ENCODE measurements at regions not wholly inside any gene's neighbourhood (a gene's known extent, or its start where the extent isn't known, plus 50 kb on each side); places are given as distances from the start of the nearest gene placed in this dataset.
A peak's percentile ranks its signal among the peaks of the same experiment; 100 is the strongest.

DNA sequence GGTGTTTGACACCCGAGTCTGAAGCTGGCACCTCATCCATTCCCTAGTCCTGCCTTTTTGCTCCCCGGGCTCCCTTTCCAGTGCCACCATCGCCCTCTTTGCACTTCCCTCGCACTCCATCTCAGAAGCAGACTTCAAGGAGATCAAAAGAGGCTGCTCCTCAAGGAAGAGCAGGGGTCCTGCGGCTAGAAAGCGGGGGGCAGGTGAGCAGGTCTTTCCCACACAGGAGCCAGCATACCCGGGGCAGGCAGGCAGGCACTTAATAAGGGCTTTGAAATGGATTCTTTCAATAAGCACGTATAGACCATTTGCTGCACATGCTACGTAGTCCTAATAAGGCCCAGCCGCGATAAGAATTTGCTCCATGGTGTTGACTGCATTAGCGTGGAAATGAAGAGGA is 125.9 kb upstream of the PROX1 start:
- Mint-ChIP-seq H3K36me3 (no peaks in the 10 kb centered on the region), H3K9me3 (peaks cover 0 to 2% (median 0%) of the 10 kb centered on the region in 11 donors), H3K4me3 (no peak overlapping the region), H3K4me1 (peaks cover 0 to 9% (median 0%) of the 10 kb centered on the region in 7 donors), H3K27me3 (peaks cover 0 to 3% (median 0%) of the 10 kb centered on the region in 5 donors), H3K27ac (no peak overlapping the region)
- intact Hi-C loops (cut with micrococcal nuclease), result no loop called here
- Histone ChIP-seq H3K4me1 (ENCODE audit: control insufficient read depth in 2 of 2, insufficient read depth in 2 of 2, low read length in 2 of 2) (no peaks in the 10 kb centered on the region), H3K27me3 (ENCODE audit: control insufficient read depth in 2 of 2, insufficient read depth in 2 of 2, low read length in 2 of 2) (no peaks in the 10 kb centered on the region), H3K4me3 (ENCODE audit: low read length) (no peak overlapping the region), H3K9me3 (ENCODE audit: control insufficient read depth in 2 of 3, low read length in 3 of 3) (no peaks in the 10 kb centered on the region), H3K27ac (ENCODE audit: low read depth, low read length) (no peak overlapping the region), H3K36me3 (ENCODE audit: control insufficient read depth in 2 of 3, insufficient read depth in 3 of 3, low read length in 3 of 3) (no peaks in the 10 kb centered on the region)
- ChIA-PET CTCF (no interaction called here), POLR2A (no interaction called here)
- no peak for ATAC-seq
- no peak for DNase-seq

DNA sequence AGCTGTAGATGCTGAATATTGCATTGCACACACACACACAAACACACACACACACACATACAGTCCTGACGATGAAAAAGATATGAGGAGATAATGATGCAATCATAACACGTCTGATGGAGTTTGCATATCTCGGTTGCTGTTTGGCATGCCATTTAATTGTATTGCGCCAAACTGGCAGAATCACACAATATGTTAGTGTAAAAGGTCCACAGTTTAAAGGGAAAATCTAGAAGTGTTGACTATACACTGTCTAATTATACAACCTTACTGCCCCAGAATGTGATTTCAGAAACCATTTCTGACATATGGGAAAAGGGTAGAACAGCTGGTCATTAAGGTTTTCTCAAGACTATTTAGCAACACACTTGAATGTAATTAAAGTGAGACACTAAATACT is 123.7 kb upstream of the PROX1 start:
- DNase-seq, result no peak
- no peaks in the 10 kb centered on the region for H3K9me3 ChIP-seq (ENCODE audit: control insufficient read depth in 2 of 3, low read length in 3 of 3)
- CTCF ChIA-PET, result no interaction called here
- POLR2A ChIA-PET, result no interaction called here
- H3K4me3 ChIP-seq (ENCODE audit: low read length), result no peak overlapping the region
- ATAC-seq, result no peak
- no peaks in the 10 kb centered on the region for H3K36me3 ChIP-seq (ENCODE audit: control insufficient read depth in 2 of 3, insufficient read depth in 3 of 3, low read length in 3 of 3)
- H3K27ac Mint-ChIP-seq, result no peak overlapping the region
- H3K27me3 Mint-ChIP-seq, result peaks cover 0 to 3% (median 0%) of the 10 kb centered on the region in 5 donors
- no peak overlapping the region for H3K4me3 Mint-ChIP-seq
- H3K4me1 ChIP-seq (ENCODE audit: control insufficient read depth in 2 of 2, insufficient read depth in 2 of 2, low read length in 2 of 2), result peaks cover 0 to 2% of the 10 kb centered on the region in 2 donors
- peaks cover 0 to 2% (median 0%) of the 10 kb centered on the region in 11 donors for H3K9me3 Mint-ChIP-seq
- no peak overlapping the region for H3K27ac ChIP-seq (ENCODE audit: low read depth, low read length)
- peaks cover 0 to 8% (median 2%) of the 10 kb centered on the region in 7 donors for H3K4me1 Mint-ChIP-seq
- no peaks in the 10 kb centered on the region for H3K27me3 ChIP-seq (ENCODE audit: control insufficient read depth in 2 of 2, insufficient read depth in 2 of 2, low read length in 2 of 2)
- intact Hi-C loops (cut with micrococcal nuclease), result no loop called here
- H3K36me3 Mint-ChIP-seq, result no peaks in the 10 kb centered on the region

DNA sequence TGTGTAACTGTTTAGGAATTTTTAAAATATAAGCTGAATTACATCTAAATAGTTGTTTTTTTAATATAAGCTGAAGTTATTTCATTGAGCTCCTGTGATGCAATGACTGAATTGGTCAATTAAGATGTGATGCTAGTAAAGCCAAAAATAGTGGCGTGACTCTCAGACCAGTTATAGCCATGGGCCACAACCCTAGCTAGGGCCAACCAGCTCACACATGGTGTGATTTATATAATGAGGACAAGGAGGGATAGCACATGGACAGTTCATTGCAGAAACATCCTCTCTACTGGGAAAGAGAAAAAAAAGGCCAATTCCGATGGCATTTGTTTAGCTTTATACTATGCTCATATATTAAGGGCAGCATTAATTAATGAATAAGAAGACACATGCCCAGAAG is 119.3 kb upstream of the PROX1 start:
- H3K36me3 ChIP-seq (ENCODE audit: control insufficient read depth in 2 of 3, insufficient read depth in 3 of 3, low read length in 3 of 3), result no peaks in the 10 kb centered on the region
- Mint-ChIP-seq H3K36me3 (no peaks in the 10 kb centered on the region), H3K27ac (no peak overlapping the region), H3K27me3 (no peaks in the 10 kb centered on the region), H3K4me1 (peaks cover 0 to 48% (median 31%) of the 10 kb centered on the region in 7 donors), H3K4me3 (no peak overlapping the region), H3K9me3 (peaks cover 0 to 8% (median 0%) of the 10 kb centered on the region in 11 donors)
- ChIA-PET POLR2A (interaction anchor here (0.6 kb wide), 1 partner anchor 117 kb away, joined by 3 read pairs; no protein-coding TSS in a partner anchor), CTCF (interaction anchor here (1.0 to 1.5 kb wide), 2 partner anchors 10 to 197 kb away, joined by 3 to 5 read pairs; no protein-coding TSS in a partner anchor)
- ATAC-seq (no peak), DNase-seq (no peak)
- H3K27me3 ChIP-seq (ENCODE audit: control insufficient read depth in 2 of 2, insufficient read depth in 2 of 2, low read length in 2 of 2), result no peaks in the 10 kb centered on the region
- intact Hi-C loops (cut with micrococcal nuclease), result no loop called here
- no peak overlapping the region for H3K4me3 ChIP-seq (ENCODE audit: low read length)
- no peaks in the 10 kb centered on the region for H3K9me3 ChIP-seq (ENCODE audit: control insufficient read depth in 2 of 3, low read length in 3 of 3)
- peaks cover 0 to 29% of the 10 kb centered on the region in 2 donors for H3K4me1 ChIP-seq (ENCODE audit: control insufficient read depth in 2 of 2, insufficient read depth in 2 of 2, low read length in 2 of 2)
- no peak overlapping the region for H3K27ac ChIP-seq (ENCODE audit: low read depth, low read length)

DNA sequence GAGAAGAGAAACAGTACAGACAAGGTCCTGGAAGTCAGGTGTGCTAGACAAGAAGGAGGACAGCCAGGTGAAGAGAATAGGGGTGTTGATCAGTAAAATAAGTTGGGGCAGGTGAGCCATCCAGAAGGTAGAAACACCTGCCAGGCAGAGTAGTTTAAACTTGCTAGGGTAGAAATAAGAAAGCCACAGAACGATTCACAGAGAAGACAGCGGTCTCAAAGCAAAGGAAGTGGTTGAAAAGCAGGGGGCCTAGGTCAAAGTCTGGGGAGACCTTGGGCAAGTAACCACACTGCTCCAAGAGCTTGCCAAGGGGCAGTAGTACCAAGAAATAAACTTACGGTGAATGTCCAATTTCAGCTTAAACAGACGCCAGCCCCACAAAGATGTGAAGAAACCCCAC is 116.6 kb upstream of the PROX1 start:
- no peak overlapping the region for H3K4me3 ChIP-seq (ENCODE audit: low read length)
- ChIA-PET CTCF (no interaction called here), POLR2A (no interaction called here)
- intact Hi-C loops (cut with micrococcal nuclease), result loop anchor here in 1 of 2 donors (1.0 to 5.0 kb wide), 3 partner anchors 19 to 199 kb away; no protein-coding TSS in a partner anchor
- DNase-seq (peak in 6 of 9 donors; percentile 14 to 44 (median 30)), ATAC-seq (peak; percentile 22)
- H3K9me3 ChIP-seq (ENCODE audit: control insufficient read depth in 2 of 3, low read length in 3 of 3), result no peaks in the 10 kb centered on the region
- H3K36me3 ChIP-seq (ENCODE audit: control insufficient read depth in 2 of 3, insufficient read depth in 3 of 3, low read length in 3 of 3), result no peaks in the 10 kb centered on the region
- peaks cover 0 to 8% (median 0%) of the 10 kb centered on the region in 11 donors for H3K9me3 Mint-ChIP-seq
- no peaks in the 10 kb centered on the region for H3K36me3 Mint-ChIP-seq
- H3K4me1 ChIP-seq (ENCODE audit: control insufficient read depth in 2 of 2, insufficient read depth in 2 of 2, low read length in 2 of 2), result peaks cover 0 to 32% of the 10 kb centered on the region in 2 donors
- peak overlapping the region in 8 of 9 donors; percentile 4 to 79 (median 32) for H3K27ac Mint-ChIP-seq
- H3K27ac ChIP-seq (ENCODE audit: low read depth, low read length), result no peak overlapping the region
- no peaks in the 10 kb centered on the region for H3K27me3 ChIP-seq (ENCODE audit: control insufficient read depth in 2 of 2, insufficient read depth in 2 of 2, low read length in 2 of 2)
- H3K27me3 Mint-ChIP-seq, result no peaks in the 10 kb centered on the region
- H3K4me1 Mint-ChIP-seq, result peaks cover 0 to 60% (median 35%) of the 10 kb centered on the region in 7 donors
- peak overlapping the region in 8 of 10 donors; percentile 12 to 72 (median 46) for H3K4me3 Mint-ChIP-seq

DNA sequence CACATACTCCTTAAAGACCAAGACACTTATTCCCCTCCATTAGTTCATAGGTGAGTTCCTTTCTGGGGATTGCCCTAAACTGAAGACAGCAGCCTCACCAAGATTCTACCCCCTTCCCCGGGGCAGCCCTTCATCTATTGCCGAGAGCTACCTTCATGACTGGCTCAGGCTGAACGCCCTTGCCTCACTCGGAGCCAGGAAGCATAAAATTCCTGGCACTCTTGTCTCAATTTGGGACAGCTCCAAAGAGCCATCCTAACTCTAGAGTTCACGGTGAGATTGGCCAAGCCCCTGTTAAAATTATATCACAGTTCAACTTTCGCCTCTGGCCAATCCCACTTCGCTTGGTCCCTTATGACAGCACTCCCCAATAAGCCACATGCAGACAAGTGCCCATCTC is 113.0 kb upstream of the PROX1 start:
- DNase-seq (no peak), ATAC-seq (no peak)
- Histone ChIP-seq H3K9me3 (ENCODE audit: control insufficient read depth in 2 of 3, low read length in 3 of 3) (no peaks in the 10 kb centered on the region), H3K4me3 (ENCODE audit: low read length) (no peak overlapping the region), H3K27me3 (ENCODE audit: control insufficient read depth in 2 of 2, insufficient read depth in 2 of 2, low read length in 2 of 2) (no peaks in the 10 kb centered on the region), H3K27ac (ENCODE audit: low read depth, low read length) (no peak overlapping the region), H3K36me3 (ENCODE audit: control insufficient read depth in 2 of 3, insufficient read depth in 3 of 3, low read length in 3 of 3) (no peaks in the 10 kb centered on the region), H3K4me1 (ENCODE audit: control insufficient read depth in 2 of 2, insufficient read depth in 2 of 2, low read length in 2 of 2) (peaks cover 0 to 33% of the 10 kb centered on the region in 2 donors)
- intact Hi-C loops (cut with micrococcal nuclease), result loop anchor here in 1 of 2 donors (5.0 kb wide), 4 partner anchors 92 to 202 kb away; no protein-coding TSS in a partner anchor
- Mint-ChIP-seq H3K9me3 (peaks cover 0 to 5% (median 0%) of the 10 kb centered on the region in 11 donors), H3K27ac (peak overlapping the region in 1 of 9 donors; percentile 0), H3K27me3 (no peaks in the 10 kb centered on the region), H3K4me3 (no peak overlapping the region), H3K4me1 (peaks cover 0 to 62% (median 39%) of the 10 kb centered on the region in 7 donors), H3K36me3 (no peaks in the 10 kb centered on the region)
- ChIA-PET POLR2A (no interaction called here), CTCF (no interaction called here)

DNA sequence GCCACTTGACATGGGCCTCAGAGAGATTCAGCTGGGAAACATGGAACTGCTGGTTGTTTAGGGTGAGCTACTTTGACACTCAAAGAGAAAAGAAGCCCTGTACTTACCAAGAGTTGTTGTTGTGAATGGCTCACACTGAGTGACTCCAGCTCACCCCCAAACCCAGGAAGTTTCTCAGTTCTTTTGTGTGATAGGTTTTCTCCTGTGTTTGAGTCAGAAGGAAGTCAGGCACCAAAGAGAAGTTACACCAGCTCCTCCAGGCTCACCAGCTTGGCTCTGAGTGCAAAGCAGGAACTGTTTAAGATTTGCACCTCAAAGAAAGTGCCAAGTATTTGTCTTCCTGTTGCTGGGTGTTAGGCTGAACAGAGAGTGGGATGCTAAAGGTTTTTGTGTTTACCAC is 111.2 kb upstream of the PROX1 start:
- Histone ChIP-seq H3K4me1 (ENCODE audit: control insufficient read depth in 2 of 2, insufficient read depth in 2 of 2, low read length in 2 of 2) (peaks cover 0 to 15% of the 10 kb centered on the region in 2 donors), H3K9me3 (ENCODE audit: control insufficient read depth in 2 of 3, low read length in 3 of 3) (no peaks in the 10 kb centered on the region), H3K27ac (ENCODE audit: low read depth, low read length) (no peak overlapping the region), H3K27me3 (ENCODE audit: control insufficient read depth in 2 of 2, insufficient read depth in 2 of 2, low read length in 2 of 2) (no peaks in the 10 kb centered on the region), H3K36me3 (ENCODE audit: control insufficient read depth in 2 of 3, insufficient read depth in 3 of 3, low read length in 3 of 3) (no peaks in the 10 kb centered on the region), H3K4me3 (ENCODE audit: low read length) (no peak overlapping the region)
- ChIA-PET CTCF (no interaction called here), POLR2A (interaction anchor here (0.8 kb wide), 1 partner anchor 129 kb away, joined by 3 read pairs; no protein-coding TSS in a partner anchor)
- ATAC-seq (no peak), DNase-seq (peak in 2 of 9 donors; percentile 12 to 18)
- peak overlapping the region in 7 of 9 donors; percentile 19 to 77 (median 61) for H3K27ac Mint-ChIP-seq
- H3K27me3 Mint-ChIP-seq, result no peaks in the 10 kb centered on the region
- H3K4me3 Mint-ChIP-seq, result peak overlapping the region in 5 of 10 donors; percentile 1 to 29 (median 6)
- intact Hi-C loops (cut with micrococcal nuclease), result loop anchor here in 1 of 2 donors (5.0 kb wide), 2 partner anchors 94 to 106 kb away; no protein-coding TSS in a partner anchor
- H3K4me1 Mint-ChIP-seq, result peaks cover 0 to 45% (median 22%) of the 10 kb centered on the region in 7 donors
- peaks cover 0 to 4% (median 0%) of the 10 kb centered on the region in 5 donors for H3K36me3 Mint-ChIP-seq
- H3K9me3 Mint-ChIP-seq, result peaks cover 0 to 8% (median 0%) of the 10 kb centered on the region in 11 donors

DNA sequence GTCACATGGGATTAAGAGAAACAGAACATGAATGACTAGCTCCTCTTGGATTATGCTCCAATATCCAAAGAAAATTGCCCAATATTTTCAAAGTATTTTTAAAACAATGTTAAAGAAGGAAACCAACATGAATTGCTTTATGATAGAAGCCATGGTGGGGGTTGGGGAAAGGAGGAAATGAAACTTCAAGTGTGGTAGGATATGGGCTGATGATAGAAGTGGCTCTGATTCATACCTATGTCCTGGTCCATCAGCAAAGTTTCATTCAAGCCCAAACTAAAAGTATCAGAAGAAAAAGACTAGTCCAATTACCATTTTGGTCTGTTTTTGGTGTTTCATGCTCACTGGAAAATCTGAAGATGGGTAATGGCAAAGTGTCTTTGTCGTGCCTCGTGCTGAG is 104.2 kb upstream of the PROX1 start:
- Histone ChIP-seq H3K4me3 (ENCODE audit: low read length) (no peak overlapping the region), H3K9me3 (ENCODE audit: control insufficient read depth in 2 of 3, low read length in 3 of 3) (no peaks in the 10 kb centered on the region), H3K4me1 (ENCODE audit: control insufficient read depth in 2 of 2, insufficient read depth in 2 of 2, low read length in 2 of 2) (peaks cover 0 to 6% of the 10 kb centered on the region in 2 donors), H3K27me3 (ENCODE audit: control insufficient read depth in 2 of 2, insufficient read depth in 2 of 2, low read length in 2 of 2) (no peaks in the 10 kb centered on the region), H3K36me3 (ENCODE audit: control insufficient read depth in 2 of 3, insufficient read depth in 3 of 3, low read length in 3 of 3) (no peaks in the 10 kb centered on the region), H3K27ac (ENCODE audit: low read depth, low read length) (no peak overlapping the region)
- H3K27me3 Mint-ChIP-seq, result no peaks in the 10 kb centered on the region
- DNase-seq (peak in 2 of 9 donors; percentile 7 to 9), ATAC-seq (no peak)
- peaks cover 0 to 8% (median 0%) of the 10 kb centered on the region in 11 donors for H3K9me3 Mint-ChIP-seq
- ChIA-PET POLR2A (no interaction called here), CTCF (no interaction called here)
- no peak overlapping the region for H3K27ac Mint-ChIP-seq
- peaks cover 0 to 4% (median 0%) of the 10 kb centered on the region in 5 donors for H3K36me3 Mint-ChIP-seq
- H3K4me3 Mint-ChIP-seq, result no peak overlapping the region
- intact Hi-C loops (cut with micrococcal nuclease), result no loop called here
- peaks cover 0 to 8% (median 0%) of the 10 kb centered on the region in 7 donors for H3K4me1 Mint-ChIP-seq

Measured in naive thymus-derived CD4-positive, alpha-beta T cell (primary cell).